C4-2B (cell line): ENCODE measurements at regions not wholly inside any gene's neighbourhood (a gene's known extent, or its start where the extent isn't known, plus 50 kb on each side); places are given as distances from the start of the nearest gene placed in this dataset.
A peak's percentile ranks its signal among the peaks of the same experiment; 100 is the strongest.

Experiments used
- CTCF ChIP-seq: fragments of 450-650 bp; conservative IDR thresholded peaks from 2 replicates; pipeline ENCODE4 v1.5.1; 2017; ENCODE audit warnings: mild to moderate bottlenecking
- ZFX ChIP-seq: fragments of 450-650 bp; IDR thresholded peaks from 2 replicates; pipeline ENCODE4 v1.6.1; 2017

DNA sequence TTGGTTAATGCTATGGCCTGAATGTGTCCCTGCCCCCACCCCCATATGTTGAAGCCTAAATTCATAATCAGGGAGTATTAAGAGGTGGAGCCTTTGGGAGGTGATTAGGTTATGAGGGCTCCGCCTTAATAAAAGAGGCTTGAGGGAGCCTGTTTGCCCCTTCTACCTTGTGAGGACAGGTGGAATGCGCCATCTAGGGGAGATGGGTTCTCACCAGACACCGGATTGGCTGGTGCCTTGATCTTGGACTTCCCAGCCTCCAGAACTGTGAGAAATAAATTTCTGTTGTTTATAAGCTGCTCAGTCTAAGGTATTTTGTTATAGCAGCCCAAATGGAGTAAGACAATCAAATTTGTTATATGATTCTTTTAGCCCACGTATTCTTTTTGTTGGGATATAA, 148.3 kb downstream of the PTCSC3 start:
- TF ChIP-seq CTCF, result peak; percentile 70
- TF ChIP-seq ZFX, result no peak
